H1 (cell line): ENCODE measurements at regions not wholly inside any gene's neighbourhood (a gene's known extent, or its start where the extent isn't known, plus 50 kb on each side); places are given as distances from the start of the nearest gene placed in this dataset.

Experiments used
- CTCF ChIA-PET: fragments of 300-600 bp; sonication (Branson Sonifier 250); formaldehyde crosslinking; loops from one replicate; lab custom pipeline; 2021; ENCODE audit not compliant: partially characterized antibody; lab: Charles Lee
- POLR2A ChIA-PET: fragments of 300-600 bp; sonication (Branson Sonifier 250); formaldehyde crosslinking; loops from one replicate; lab custom pipeline; 2021; ENCODE audit warnings: inconsistent platforms; ENCODE audit not compliant: partially characterized antibody; lab: Charles Lee
- DNase-seq, 2 experiments: peaks; one replicate each; pipeline versions ENCODE4 v3.0.0 to v3.0.0-alpha.2; 2010 to 2022; ENCODE audit warnings: low spot score in 2 of 2, low read depth in 1 of 2, mixed read lengths in 1 of 2
- FAIRE-seq: peaks from 2 replicates; lab custom pipeline; 2011; peaks lifted over from hg19 to GRCh38; lab: Jason Lieb, UNC
- H2AFZ ChIP-seq: 2 replicates; pipeline ENCODE4 v1.8.1; 2012; ENCODE audit warnings: low read length, inconsistent platforms
- H2AK5ac ChIP-seq: 2 replicates; pipeline ENCODE4 v1.6.1; 2013; ENCODE audit warnings: low read depth, low read length
- H2BK120ac ChIP-seq: replicated peaks from 2 replicates; pipeline ENCODE3; 2013; ENCODE audit warnings: low read depth, low read length, inconsistent platforms
- H2BK12ac ChIP-seq: 2 replicates; pipeline ENCODE4 v1.6.1; 2013; ENCODE audit warnings: low read depth, low read length
- H2BK15ac ChIP-seq: 2 replicates; pipeline ENCODE4 v1.6.1; 2013; ENCODE audit warnings: low read length
- H2BK20ac ChIP-seq: 2 replicates; pipeline ENCODE4 v1.6.1; 2013; ENCODE audit warnings: low read length
- H2BK5ac ChIP-seq: 2 replicates; pipeline ENCODE4 v1.6.1; 2013; ENCODE audit warnings: low read depth, low read length
- H3K14ac ChIP-seq: 2 replicates; pipeline ENCODE4 v1.6.1; 2013; ENCODE audit warnings: inconsistent platforms; ENCODE audit not compliant: insufficient read length
- H3K18ac ChIP-seq: 2 replicates; pipeline ENCODE4 v1.6.1; 2013; ENCODE audit warnings: low read length; ENCODE audit errors: extremely low read depth
- H3K23ac ChIP-seq: 2 replicates; pipeline ENCODE4 v1.6.1; 2013; ENCODE audit warnings: inconsistent platforms; ENCODE audit not compliant: insufficient read length
- H3K23me2 ChIP-seq: 2 replicates; pipeline ENCODE4 v1.6.1; 2013; ENCODE audit warnings: low read depth, low read length
- H3K27ac ChIP-seq: 2 replicates; pipeline ENCODE4 v1.6.1; 2011; ENCODE audit warnings: low read depth, low read length, inconsistent platforms
- H3K27me3 ChIP-seq, 4 experiments: replicated peaks in 1 of 4; 1 replicate in 1 of 4; 2 replicates in 3 of 4; pipeline versions ENCODE4 v1.6.1 to v1.8.1; 2011 to 2013; ENCODE audit warnings: low read length in 3 of 4, mild to moderate bottlenecking in 3 of 4, inconsistent platforms in 2 of 4, mixed read lengths in 2 of 4, moderate library complexity in 1 of 4; ENCODE audit not compliant: control insufficient read depth in 3 of 4, insufficient read depth in 3 of 4; ENCODE audit errors: extremely low read depth in 1 of 4
- H3K36me3 ChIP-seq, 4 experiments: 2 replicates each; pipeline versions ENCODE4 v1.6.1 to v1.8.1; 2011 to 2013; ENCODE audit warnings: mild to moderate bottlenecking in 4 of 4, low read length in 3 of 4, moderate library complexity in 2 of 4, control low read depth in 1 of 4, inconsistent platforms in 1 of 4; ENCODE audit not compliant: insufficient read depth in 4 of 4, control insufficient read depth in 2 of 4
- H3K4ac ChIP-seq: replicated peaks from 2 replicates; pipeline ENCODE3; 2013; ENCODE audit warnings: low read length, low read depth, mixed read lengths, inconsistent platforms; ENCODE audit not compliant: insufficient read length
- H3K4me1 ChIP-seq, 4 experiments: replicated peaks in 1 of 4; 1 replicate in 1 of 4; 2 replicates in 3 of 4; pipeline versions ENCODE4 v1.6.1 to v1.8.1; 2011 to 2013; ENCODE audit warnings: low read length in 3 of 4, inconsistent platforms in 2 of 4, mixed read lengths in 1 of 4; ENCODE audit not compliant: insufficient read depth in 4 of 4, control insufficient read depth in 3 of 4
- H3K4me2 ChIP-seq, 2 experiments: 2 replicates each; pipeline versions ENCODE4 v1.6.1 to v1.8.1; 2011 to 2013; ENCODE audit warnings: low read depth in 2 of 2, low read length in 2 of 2, control low read depth in 1 of 2, inconsistent platforms in 1 of 2, mild to moderate bottlenecking in 1 of 2; ENCODE audit not compliant: insufficient read depth in 1 of 2
- H3K4me3 ChIP-seq, 4 experiments: fragments of 200-600, 300-600 bp in 1 of 4; sonication (generic), shearing (Covaris generic), sonication (Bioruptor Twin) in 1 of 4; 2 replicates each; pipeline versions ENCODE4 v1.5.1 to v1.8.1; 2011 to 2016; ENCODE audit warnings: low read length in 4 of 4, low read depth in 3 of 4, control low read depth in 2 of 4, inconsistent platforms in 2 of 4, mild to moderate bottlenecking in 2 of 4, mixed read lengths in 1 of 4, moderate library complexity in 1 of 4; ENCODE audit not compliant: insufficient read depth in 2 of 4; ENCODE audit errors: extremely low read depth in 1 of 4
- H3K56ac ChIP-seq: replicated peaks from 2 replicates; pipeline ENCODE3; 2013; ENCODE audit warnings: low read depth, mild to moderate bottlenecking, mixed read lengths, low read length, inconsistent platforms; ENCODE audit not compliant: insufficient read length
- H3K79me1 ChIP-seq: 2 replicates; pipeline ENCODE4 v1.6.1; 2013; ENCODE audit warnings: low read depth, low read length, control low read depth
- H3K79me2 ChIP-seq, 2 experiments: 2 replicates each; pipeline versions ENCODE4 v1.6.1 to v1.8.1; 2012 to 2013; ENCODE audit warnings: low read length in 2 of 2, mild to moderate bottlenecking in 2 of 2, inconsistent platforms in 1 of 2; ENCODE audit not compliant: insufficient read depth in 2 of 2, control insufficient read depth in 1 of 2
- H3K9ac ChIP-seq, 4 experiments: replicated peaks in 1 of 4; 1 replicate in 1 of 4; 2 replicates in 3 of 4; pipeline versions ENCODE4 v1.6.1 to v1.8.1; 2011 to 2013; ENCODE audit warnings: low read depth in 3 of 4, low read length in 3 of 4, control low read depth in 2 of 4, mild to moderate bottlenecking in 2 of 4, moderate library complexity in 2 of 4, inconsistent platforms in 1 of 4; ENCODE audit errors: extremely low read depth in 1 of 4
- H3K9me3 ChIP-seq, 2 experiments: 2 replicates each; pipeline versions ENCODE4 v1.6.1 to v1.8.1; 2012 to 2013; ENCODE audit warnings: mild to moderate bottlenecking in 2 of 2, moderate library complexity in 2 of 2, control low read depth in 1 of 2, inconsistent platforms in 1 of 2, low read depth in 1 of 2, low read length in 1 of 2, mixed read lengths in 1 of 2; ENCODE audit not compliant: insufficient read depth in 2 of 2
- H4K20me1 ChIP-seq, 2 experiments: replicated peaks in 1 of 2; 2 replicates each; pipeline versions ENCODE3 to v1.8.1; 2011 to 2013; ENCODE audit warnings: inconsistent platforms in 2 of 2, low read length in 2 of 2, mild to moderate bottlenecking in 1 of 2; ENCODE audit not compliant: insufficient read depth in 2 of 2, control insufficient read depth in 1 of 2
- H4K5ac ChIP-seq: 2 replicates; pipeline ENCODE4 v1.6.1; 2013; ENCODE audit warnings: low read length, low read depth, mixed read lengths, inconsistent platforms; ENCODE audit not compliant: insufficient read length
- H4K8ac ChIP-seq: 2 replicates; pipeline ENCODE4 v1.8.0; 2013; ENCODE audit warnings: mild to moderate bottlenecking, moderate library complexity, low read length, inconsistent platforms; ENCODE audit not compliant: insufficient read depth; ENCODE audit errors: extremely low read depth
- H4K91ac ChIP-seq: replicated peaks from 2 replicates; pipeline ENCODE3; 2013; ENCODE audit warnings: low read length, mixed read lengths, inconsistent platforms; ENCODE audit not compliant: insufficient read length
- BACH1 ChIP-seq: IDR thresholded peaks from 2 replicates; pipeline ENCODE4 v1.6.1; 2012; ENCODE audit warnings: low read length, improper control_type of control experiment
- BCL11A ChIP-seq, 2 experiments: IDR thresholded peaks; one replicate each; pipeline ENCODE4 v1.6.1; 2011; ENCODE audit warnings: low read depth in 2 of 2, low read length in 2 of 2, mild to moderate bottlenecking in 2 of 2
- CBX8 ChIP-seq: fragments of 300-800, 300-1000 bp; sonication (generic); IDR thresholded peaks from 2 replicates; pipeline ENCODE4 v1.7.1; 2016; ENCODE audit warnings: low read depth, low read length, borderline replicate concordance
- CREB1 ChIP-seq: IDR thresholded peaks from 2 replicates; pipeline ENCODE4 v1.6.1; 2012; ENCODE audit warnings: inconsistent platforms
- KDM5A ChIP-seq: fragments of 200-600 bp; IDR thresholded peaks from 2 replicates; pipeline ENCODE4 v1.7.1; 2012; ENCODE audit warnings: mild to moderate bottlenecking, low read length, inconsistent platforms, mixed read lengths
- POLR2A ChIP-seq, 2 experiments: IDR thresholded peaks; 1 replicate in 1 of 2; 2 replicates in 1 of 2; pipeline ENCODE4 v1.6.1; 2011; ENCODE audit warnings: low read depth in 2 of 2, low read length in 2 of 2, mild to moderate bottlenecking in 2 of 2; ENCODE audit errors: control extremely low read depth in 1 of 2
- RNF2 ChIP-seq: fragments of 200-900, 300-1000 bp; sonication (generic); IDR thresholded peaks from 2 replicates; pipeline ENCODE4 v1.7.1; 2016; ENCODE audit warnings: borderline replicate concordance, low read depth, mild to moderate bottlenecking, antibody characterized with exemption, low read length; ENCODE audit not compliant: poor library complexity, severe bottlenecking; ENCODE audit errors: missing control alignments
- YY1 ChIP-seq: IDR thresholded peaks from 2 replicates; pipeline ENCODE4 v1.6.1; 2011; ENCODE audit warnings: low read depth, mild to moderate bottlenecking, low read length
- WGBS, 2 experiments: shearing (Covaris generic) in 1 of 2; methylation state at CpG; one replicate each; pipeline versions ENCODE4 v1.1.6 to v1.1.7; 2013 to 2015; ENCODE audit warnings: low lambda C conversion rate in 2 of 2, mixed read lengths in 2 of 2, inconsistent platforms in 1 of 2, low coverage in 1 of 2, missing lambda C conversion rate in 1 of 2; ENCODE audit not compliant: insufficient replicate concordance in 2 of 2, insufficient coverage in 1 of 2, insufficient read length in 1 of 2; ENCODE audit errors: extremely low coverage in 1 of 2, missing lambda C conversion rate in 1 of 2; 5-methylcytosine and 5-hydroxymethylcytosine counted together
- TF ChIP-seq, protein P1 (sequence below): IDR thresholded peaks from 2 replicates; pipeline ENCODE4 v1.6.1; 2011; ENCODE audit warnings: low read length, improper control_type of control experiment
- TF ChIP-seq, protein P2 (sequence below): IDR thresholded peaks from 2 replicates; pipeline ENCODE4 v1.6.1; 2011; ENCODE audit warnings: low read depth, mild to moderate bottlenecking, low read length; ENCODE audit not compliant: insufficient read depth
- TF ChIP-seq, protein P3 (sequence below): IDR thresholded peaks from 2 replicates; pipeline ENCODE4 v1.6.1; 2012; ENCODE audit warnings: low read length, inconsistent platforms

DNA sequence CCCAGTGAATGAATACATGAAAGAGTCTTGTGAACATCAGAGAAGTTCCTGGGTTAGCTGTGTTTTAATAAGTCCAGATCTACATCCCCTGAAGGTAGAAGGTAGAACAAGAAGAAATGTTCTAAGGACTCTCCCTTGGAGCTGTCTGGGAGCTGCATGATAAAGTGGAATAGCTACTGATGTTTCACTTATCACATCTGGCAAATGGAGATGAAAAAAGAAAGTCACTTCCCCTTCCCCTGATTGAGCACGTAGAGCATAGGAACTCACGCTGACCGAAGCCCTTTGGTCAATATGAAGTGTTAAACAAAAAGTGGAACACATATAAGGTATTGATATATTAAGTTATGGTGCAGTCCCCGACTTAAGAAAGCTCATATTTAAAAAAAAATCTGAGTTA lies 53.2 kb upstream of the PARP1 start:
- H4K8ac ChIP-seq, result no peak overlapping the region
- peaks cover 13 to 20% of the 10 kb centered on the region in 2 experiments for H3K9me3 ChIP-seq
- H3K9ac ChIP-seq, result no peak overlapping the region
- DNase-seq (no peak), FAIRE-seq (no peak)
- H3K4ac ChIP-seq, result no peak overlapping the region
- ChIA-PET CTCF (interaction anchor here (0.6 to 6.5 kb wide), 12 partner anchors 12 to 939 kb away, joined by 3 to 45 read pairs (median 4); no protein-coding TSS in a partner anchor), POLR2A (interaction anchor here (1.6 kb wide), 1 partner anchor 13 kb away, joined by 5 read pairs; no protein-coding TSS in a partner anchor)
- 93% methylated on average over 4 of the region's 4 CpGs; no CpG with 5 or more reads in 1 of the 2 experiments for WGBS, 2 experiments
- no peak overlapping the region for H3K23ac ChIP-seq
- H3K79me1 ChIP-seq, result no peaks in the 10 kb centered on the region
- no peak overlapping the region for H2BK120ac ChIP-seq
- H2BK12ac ChIP-seq, result no peak overlapping the region
- no peak overlapping the region for H4K5ac ChIP-seq
- H3K36me3 ChIP-seq, result no peaks in the 10 kb centered on the region
- H3K27ac ChIP-seq, result no peak overlapping the region
- H3K4me3 ChIP-seq, result no peak overlapping the region
- no peaks in the 10 kb centered on the region for H4K20me1 ChIP-seq
- H3K14ac ChIP-seq, result no peak overlapping the region
- H4K91ac ChIP-seq, result no peak overlapping the region
- no peak overlapping the region for H2BK5ac ChIP-seq
- peaks cover 2% of the 10 kb centered on the region; the same call in 1 of the 2 replicates for H3K23me2 ChIP-seq
- H3K27me3 ChIP-seq, result no peaks in the 10 kb centered on the region
- no peaks in the 10 kb centered on the region; a peak in 1 of 7 replicates for H3K4me1 ChIP-seq
- H3K79me2 ChIP-seq, result no peaks in the 10 kb centered on the region
- no peak overlapping the region for H2BK20ac ChIP-seq
- H2AK5ac ChIP-seq, result no peak overlapping the region
- H2BK15ac ChIP-seq, result no peak overlapping the region
- H3K56ac ChIP-seq, result no peak overlapping the region
- no peak overlapping the region for H2AFZ ChIP-seq
- no peak overlapping the region for H3K4me2 ChIP-seq
- H3K18ac ChIP-seq, result no peak overlapping the region
- TF ChIP-seq BACH1, result no peak
- no peak for TF ChIP-seq POLR2A (IDR thresholded peaks at IDR 0.05; ENCODE audit: control extremely low read depth in 1 of 2, low read depth in 2 of 2, low read length in 2 of 2)
- TF ChIP-seq, protein P1, sequence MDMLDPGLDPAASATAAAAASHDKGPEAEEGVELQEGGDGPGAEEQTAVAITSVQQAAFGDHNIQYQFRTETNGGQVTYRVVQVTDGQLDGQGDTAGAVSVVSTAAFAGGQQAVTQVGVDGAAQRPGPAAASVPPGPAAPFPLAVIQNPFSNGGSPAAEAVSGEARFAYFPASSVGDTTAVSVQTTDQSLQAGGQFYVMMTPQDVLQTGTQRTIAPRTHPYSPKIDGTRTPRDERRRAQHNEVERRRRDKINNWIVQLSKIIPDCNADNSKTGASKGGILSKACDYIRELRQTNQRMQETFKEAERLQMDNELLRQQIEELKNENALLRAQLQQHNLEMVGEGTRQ, result no peak
- TF ChIP-seq, protein P2, sequence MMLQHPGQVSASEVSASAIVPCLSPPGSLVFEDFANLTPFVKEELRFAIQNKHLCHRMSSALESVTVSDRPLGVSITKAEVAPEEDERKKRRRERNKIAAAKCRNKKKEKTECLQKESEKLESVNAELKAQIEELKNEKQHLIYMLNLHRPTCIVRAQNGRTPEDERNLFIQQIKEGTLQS, result no peak
- TF ChIP-seq CBX8, result no peak
- TF ChIP-seq KDM5A, result no peak
- TF ChIP-seq RNF2, result no peak
- no peak for TF ChIP-seq CREB1
- TF ChIP-seq YY1, result no peak
- TF ChIP-seq, protein P3, sequence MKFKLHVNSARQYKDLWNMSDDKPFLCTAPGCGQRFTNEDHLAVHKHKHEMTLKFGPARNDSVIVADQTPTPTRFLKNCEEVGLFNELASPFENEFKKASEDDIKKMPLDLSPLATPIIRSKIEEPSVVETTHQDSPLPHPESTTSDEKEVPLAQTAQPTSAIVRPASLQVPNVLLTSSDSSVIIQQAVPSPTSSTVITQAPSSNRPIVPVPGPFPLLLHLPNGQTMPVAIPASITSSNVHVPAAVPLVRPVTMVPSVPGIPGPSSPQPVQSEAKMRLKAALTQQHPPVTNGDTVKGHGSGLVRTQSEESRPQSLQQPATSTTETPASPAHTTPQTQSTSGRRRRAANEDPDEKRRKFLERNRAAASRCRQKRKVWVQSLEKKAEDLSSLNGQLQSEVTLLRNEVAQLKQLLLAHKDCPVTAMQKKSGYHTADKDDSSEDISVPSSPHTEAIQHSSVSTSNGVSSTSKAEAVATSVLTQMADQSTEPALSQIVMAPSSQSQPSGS, result no peak
- TF ChIP-seq BCL11A (IDR thresholded peaks at IDR 0.05; ENCODE audit: low read depth in 2 of 2, low read length in 2 of 2), result no peak
